ENCODE measurements at regions not wholly inside any gene's neighbourhood (a gene's known extent, or its start where the extent isn't known, plus 50 kb on each side); places are given as distances from the start of the nearest gene placed in this dataset.

DNA sequence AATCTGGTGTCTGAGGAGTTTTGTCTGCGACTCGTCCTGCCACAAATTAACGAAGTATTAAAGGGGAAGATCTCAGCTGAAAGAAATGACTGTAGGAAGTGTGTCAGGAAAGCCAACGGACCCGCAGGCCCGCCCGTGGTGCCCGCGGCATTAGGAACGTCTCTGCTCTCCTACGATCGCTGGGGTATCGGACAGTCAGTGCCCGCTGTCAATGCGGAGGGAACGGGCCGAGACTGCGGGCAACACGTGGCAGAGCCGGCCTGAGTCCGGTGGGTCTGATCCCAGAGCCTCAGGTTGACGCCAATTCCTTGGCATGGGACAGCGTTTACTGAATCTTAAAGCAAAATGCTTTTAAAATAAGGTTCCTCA is 128.7 kb downstream of the KBTBD2 start:
- TF ChIP-seq, protein P1, sequence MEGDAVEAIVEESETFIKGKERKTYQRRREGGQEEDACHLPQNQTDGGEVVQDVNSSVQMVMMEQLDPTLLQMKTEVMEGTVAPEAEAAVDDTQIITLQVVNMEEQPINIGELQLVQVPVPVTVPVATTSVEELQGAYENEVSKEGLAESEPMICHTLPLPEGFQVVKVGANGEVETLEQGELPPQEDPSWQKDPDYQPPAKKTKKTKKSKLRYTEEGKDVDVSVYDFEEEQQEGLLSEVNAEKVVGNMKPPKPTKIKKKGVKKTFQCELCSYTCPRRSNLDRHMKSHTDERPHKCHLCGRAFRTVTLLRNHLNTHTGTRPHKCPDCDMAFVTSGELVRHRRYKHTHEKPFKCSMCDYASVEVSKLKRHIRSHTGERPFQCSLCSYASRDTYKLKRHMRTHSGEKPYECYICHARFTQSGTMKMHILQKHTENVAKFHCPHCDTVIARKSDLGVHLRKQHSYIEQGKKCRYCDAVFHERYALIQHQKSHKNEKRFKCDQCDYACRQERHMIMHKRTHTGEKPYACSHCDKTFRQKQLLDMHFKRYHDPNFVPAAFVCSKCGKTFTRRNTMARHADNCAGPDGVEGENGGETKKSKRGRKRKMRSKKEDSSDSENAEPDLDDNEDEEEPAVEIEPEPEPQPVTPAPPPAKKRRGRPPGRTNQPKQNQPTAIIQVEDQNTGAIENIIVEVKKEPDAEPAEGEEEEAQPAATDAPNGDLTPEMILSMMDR (IDR thresholded peaks at IDR 0.05), result no peak
- no peak for TF ChIP-seq SIN3A (IDR thresholded peaks at IDR 0.05; ENCODE audit: borderline replicate concordance, insufficient read depth, low read depth, low read length)
- TF ChIP-seq POLR2AphosphoS5 (IDR thresholded peaks at IDR 0.05; ENCODE audit: low read depth, low read length), result no peak
- no peak for TF ChIP-seq REST (IDR thresholded peaks at IDR 0.05; ENCODE audit: insufficient read depth in 1 of 2, low read depth in 2 of 2, low read length in 1 of 2)
- TF ChIP-seq TCF7L2 (IDR thresholded peaks at IDR 0.05; ENCODE audit: low read depth, low read length), result no peak

Measured in Panc1 (cell line).